Tibial nerve (tissue), 4 donors: ENCODE measurements at regions not wholly inside any gene's neighbourhood (a gene's known extent, or its start where the extent isn't known, plus 50 kb on each side); places are given as distances from the start of the nearest gene placed in this dataset.

Source experiments
- EP300 ChIP-seq, 2 donors: sonication (generic); formaldehyde crosslinking; IDR thresholded peaks; one replicate each; pipeline ENCODE4 v1.6.1; 2017; ENCODE audit warnings: antibody characterized with exemption in 2 of 2, mild to moderate bottlenecking in 1 of 2
- POLR2A ChIP-seq, 2 donors: fragments of 450-650 bp; IDR thresholded peaks; one replicate each; pipeline ENCODE4 v1.6.1; 2017; ENCODE audit warnings: antibody characterized with exemption in 2 of 2, mild to moderate bottlenecking in 2 of 2, moderate library complexity in 2 of 2
- TF ChIP-seq, protein P1 (sequence below), 5 experiments: fragments of 200-600 bp in 3 of 5; fragments of 450-650 bp in 2 of 5; sonication (generic) in 3 of 5; IDR thresholded peaks; one replicate each; pipeline ENCODE4 v1.5.1; 2016 to 2019; ENCODE audit warnings: antibody characterized with exemption in 5 of 5, mild to moderate bottlenecking in 3 of 5, moderate library complexity in 2 of 5

DNA sequence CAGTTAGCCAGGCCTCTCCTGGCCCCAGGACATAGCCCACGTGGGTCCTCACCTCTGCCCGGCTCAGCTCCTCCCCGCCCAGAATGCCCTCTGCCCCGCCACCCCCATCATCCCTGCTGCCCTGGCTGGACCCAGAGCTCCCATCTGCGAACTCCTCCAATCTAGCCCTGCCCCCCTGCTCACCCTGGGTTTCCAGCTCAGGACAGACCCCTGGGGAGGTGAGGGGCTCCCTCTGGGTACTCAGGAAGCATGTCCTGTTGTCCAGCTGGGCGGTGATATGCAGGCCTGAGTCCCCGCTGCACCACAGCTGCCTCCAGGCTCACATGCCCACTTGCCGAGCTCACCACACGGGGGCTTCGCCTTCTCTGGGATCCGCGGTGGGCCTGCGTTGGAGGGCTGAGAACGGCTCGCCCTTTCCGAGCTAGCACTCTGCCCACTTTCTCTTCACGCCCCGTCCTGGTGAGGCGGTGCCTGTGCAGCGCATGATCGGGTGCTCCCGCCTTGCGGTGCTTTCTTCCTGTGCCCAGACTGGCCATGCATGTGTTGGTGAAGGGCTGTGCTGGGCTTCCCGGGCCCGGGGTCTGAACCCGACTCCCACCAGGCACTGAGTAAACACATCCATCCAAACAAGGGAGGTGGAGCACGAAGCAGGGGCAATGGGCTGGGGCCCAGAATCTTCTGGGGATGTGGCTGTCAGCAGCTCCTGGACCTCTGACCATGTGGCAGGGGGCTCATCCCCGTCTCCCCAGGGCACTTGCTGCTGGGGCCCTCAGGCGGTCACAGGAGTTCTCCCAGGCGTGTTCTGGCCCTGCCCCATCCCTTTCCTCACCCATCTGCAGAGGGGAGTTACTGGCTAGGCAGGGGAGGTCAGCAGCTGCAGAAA lies 74.3 kb downstream of the RGS12 start:
- TF ChIP-seq EP300 (IDR thresholded peaks at IDR 0.05) (no peak), POLR2A (IDR thresholded peaks at IDR 0.05) (no peak)
- TF ChIP-seq, protein P1, sequence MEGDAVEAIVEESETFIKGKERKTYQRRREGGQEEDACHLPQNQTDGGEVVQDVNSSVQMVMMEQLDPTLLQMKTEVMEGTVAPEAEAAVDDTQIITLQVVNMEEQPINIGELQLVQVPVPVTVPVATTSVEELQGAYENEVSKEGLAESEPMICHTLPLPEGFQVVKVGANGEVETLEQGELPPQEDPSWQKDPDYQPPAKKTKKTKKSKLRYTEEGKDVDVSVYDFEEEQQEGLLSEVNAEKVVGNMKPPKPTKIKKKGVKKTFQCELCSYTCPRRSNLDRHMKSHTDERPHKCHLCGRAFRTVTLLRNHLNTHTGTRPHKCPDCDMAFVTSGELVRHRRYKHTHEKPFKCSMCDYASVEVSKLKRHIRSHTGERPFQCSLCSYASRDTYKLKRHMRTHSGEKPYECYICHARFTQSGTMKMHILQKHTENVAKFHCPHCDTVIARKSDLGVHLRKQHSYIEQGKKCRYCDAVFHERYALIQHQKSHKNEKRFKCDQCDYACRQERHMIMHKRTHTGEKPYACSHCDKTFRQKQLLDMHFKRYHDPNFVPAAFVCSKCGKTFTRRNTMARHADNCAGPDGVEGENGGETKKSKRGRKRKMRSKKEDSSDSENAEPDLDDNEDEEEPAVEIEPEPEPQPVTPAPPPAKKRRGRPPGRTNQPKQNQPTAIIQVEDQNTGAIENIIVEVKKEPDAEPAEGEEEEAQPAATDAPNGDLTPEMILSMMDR (IDR thresholded peaks at IDR 0.05), result no peak
